Uterus (tissue), 3 donors: ENCODE measurements at regions not wholly inside any gene's neighbourhood (a gene's known extent, or its start where the extent isn't known, plus 50 kb on each side); places are given as distances from the start of the nearest gene placed in this dataset.
"Not testable (repeated sequence)": the region's sequence is repeated elsewhere in the genome, so short reads cannot be mapped to it uniquely, and the experiment has no call there.

Source experiments
- DNase-seq, 2 donors: peaks; one replicate each; pipeline ENCODE4 v3.0.0-alpha.2; 2019 to 2020
- H3K27ac ChIP-seq, 2 donors: fragments of 200-600 bp; sonication (generic); 1 replicate in 1 of 2; 2 replicates in 1 of 2; pipeline ENCODE4 v1.5.1; 2016 to 2018
- H3K27me3 ChIP-seq, 2 donors: fragments of 200-600 bp; sonication (generic); one replicate each; pipeline ENCODE4 v1.5.1; 2018 to 2019; ENCODE audit warnings: control low read depth in 1 of 2
- H3K36me3 ChIP-seq, 2 donors: fragments of 200-600 bp; sonication (generic); one replicate each; pipeline ENCODE4 v1.5.1; 2019; ENCODE audit warnings: control low read depth in 1 of 2
- H3K4me1 ChIP-seq, 2 donors: fragments of 200-600 bp; sonication (generic); one replicate each; pipeline ENCODE4 v1.5.1; 2018 to 2019; ENCODE audit warnings: control low read depth in 1 of 2
- H3K4me3 ChIP-seq, 2 donors: fragments of 200-600 bp; sonication (generic); 1 replicate in 1 of 2; 2 replicates in 1 of 2; pipeline ENCODE4 v1.5.1; 2018 to 2019; ENCODE audit warnings: mild to moderate bottlenecking in 1 of 2
- H3K9me3 ChIP-seq, 2 donors: fragments of 200-600 bp; sonication (generic); one replicate each; pipeline ENCODE4 v1.5.1; 2019; ENCODE audit warnings: control low read depth in 1 of 2
- POLR2A ChIP-seq, 2 donors: fragments of 450-650 bp; IDR thresholded peaks; one replicate each; pipeline ENCODE4 v1.6.1; 2016; ENCODE audit warnings: antibody characterized with exemption in 2 of 2, mild to moderate bottlenecking in 1 of 2, moderate library complexity in 1 of 2
- intact Hi-C: fragments of 100-400 bp; cut with DNase I; formaldehyde crosslinking; loops from one replicate; pipeline ENCODE4 v1.15.1; 2023; ENCODE audit warnings: low total_unique reads
- TF ChIP-seq, protein P1 (sequence below), 4 experiments: fragments of 200-600 bp in 2 of 4; fragments of 450-650 bp in 2 of 4; sonication (generic) in 2 of 4; IDR thresholded peaks; one replicate each; pipeline ENCODE4 v1.5.1; 2016 to 2019; ENCODE audit warnings: antibody characterized with exemption in 4 of 4, mild to moderate bottlenecking in 2 of 4, moderate library complexity in 1 of 4
- donor health status: DM: yes; HTN: yes; CAD: no.

DNA sequence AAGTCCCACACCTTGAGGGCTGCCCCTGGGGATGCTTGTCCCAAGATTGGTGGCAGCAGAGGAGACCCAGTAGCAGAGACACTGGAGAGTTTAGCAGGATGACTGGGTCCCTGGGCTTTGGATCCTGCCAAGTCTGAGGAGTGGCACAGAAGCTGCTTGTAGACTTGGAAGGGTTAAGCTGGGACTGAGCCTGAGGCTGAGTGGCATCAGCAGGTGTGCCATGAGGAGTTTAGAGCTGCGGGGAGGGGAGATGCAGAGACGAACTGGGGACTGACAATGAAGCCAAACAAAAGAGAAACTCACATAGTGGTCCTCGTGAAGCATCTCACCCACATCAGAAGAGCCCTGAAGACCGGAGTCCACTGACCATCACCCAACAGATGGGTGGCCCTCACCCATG, 329.7 kb upstream of the KLHL29 start:
- H3K4me3 ChIP-seq = no peak overlapping the region
- no peaks in the 10 kb centered on the region for H3K4me1 ChIP-seq
- no peak overlapping the region for H3K27ac ChIP-seq
- intact Hi-C loops = no loop called here
- TF ChIP-seq, protein P1, sequence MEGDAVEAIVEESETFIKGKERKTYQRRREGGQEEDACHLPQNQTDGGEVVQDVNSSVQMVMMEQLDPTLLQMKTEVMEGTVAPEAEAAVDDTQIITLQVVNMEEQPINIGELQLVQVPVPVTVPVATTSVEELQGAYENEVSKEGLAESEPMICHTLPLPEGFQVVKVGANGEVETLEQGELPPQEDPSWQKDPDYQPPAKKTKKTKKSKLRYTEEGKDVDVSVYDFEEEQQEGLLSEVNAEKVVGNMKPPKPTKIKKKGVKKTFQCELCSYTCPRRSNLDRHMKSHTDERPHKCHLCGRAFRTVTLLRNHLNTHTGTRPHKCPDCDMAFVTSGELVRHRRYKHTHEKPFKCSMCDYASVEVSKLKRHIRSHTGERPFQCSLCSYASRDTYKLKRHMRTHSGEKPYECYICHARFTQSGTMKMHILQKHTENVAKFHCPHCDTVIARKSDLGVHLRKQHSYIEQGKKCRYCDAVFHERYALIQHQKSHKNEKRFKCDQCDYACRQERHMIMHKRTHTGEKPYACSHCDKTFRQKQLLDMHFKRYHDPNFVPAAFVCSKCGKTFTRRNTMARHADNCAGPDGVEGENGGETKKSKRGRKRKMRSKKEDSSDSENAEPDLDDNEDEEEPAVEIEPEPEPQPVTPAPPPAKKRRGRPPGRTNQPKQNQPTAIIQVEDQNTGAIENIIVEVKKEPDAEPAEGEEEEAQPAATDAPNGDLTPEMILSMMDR (IDR thresholded peaks at IDR 0.05) = no peak
- TF ChIP-seq POLR2A (IDR thresholded peaks at IDR 0.05) = no peak
- DNase-seq = no peak
- H3K9me3 ChIP-seq = no peaks in the 10 kb centered on the region
- H3K27me3 ChIP-seq = no peaks in the 10 kb centered on the region
- H3K36me3 ChIP-seq = no peaks in the 10 kb centered on the region

DNA sequence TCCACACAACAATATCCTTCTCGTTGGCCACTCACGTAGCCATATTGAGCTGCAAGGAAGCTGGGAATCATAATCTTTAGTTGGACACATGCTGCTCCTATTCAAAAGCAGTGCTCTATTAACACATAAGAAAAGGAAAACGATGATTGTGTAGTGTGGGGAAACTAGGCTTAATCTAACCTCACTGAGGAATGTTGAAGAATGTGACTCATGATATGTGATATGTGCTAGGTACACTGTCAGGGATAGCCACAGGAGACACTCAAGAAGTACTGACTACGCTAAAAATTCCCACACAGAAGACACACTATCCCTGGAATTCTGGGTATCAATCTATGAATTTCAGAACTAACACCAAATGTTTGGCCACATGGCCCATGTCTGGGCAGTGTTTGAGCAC, 328.1 kb upstream of the KLHL29 start:
- H3K36me3 ChIP-seq, DNase-seq, H3K27me3 ChIP-seq, H3K9me3 ChIP-seq, H3K27ac ChIP-seq, H3K4me3 ChIP-seq, H3K4me1 ChIP-seq, intact Hi-C loops: not testable (repeated sequence)

DNA sequence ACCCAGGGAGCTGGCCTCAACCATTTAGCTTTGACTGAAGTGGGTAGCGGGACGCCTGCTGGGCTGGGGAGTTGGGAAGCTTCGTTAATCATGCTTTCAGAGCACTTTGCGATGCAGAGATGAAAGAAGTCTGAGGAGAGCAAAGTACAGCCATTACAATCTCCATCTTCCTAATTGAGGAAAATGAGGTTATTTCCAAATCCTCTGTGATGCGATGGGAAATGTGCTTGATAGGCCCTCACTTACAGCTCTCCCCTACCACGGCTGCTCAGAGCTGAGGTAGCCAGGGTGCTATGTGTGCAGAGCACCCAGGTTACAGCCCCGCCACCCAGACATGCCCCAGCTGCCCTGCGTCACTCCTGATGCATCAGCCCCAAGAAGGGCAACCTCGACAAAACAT, 326.5 kb upstream of the KLHL29 start:
- intact Hi-C loops = no loop called here
- H3K9me3 ChIP-seq = no peaks in the 10 kb centered on the region

DNA sequence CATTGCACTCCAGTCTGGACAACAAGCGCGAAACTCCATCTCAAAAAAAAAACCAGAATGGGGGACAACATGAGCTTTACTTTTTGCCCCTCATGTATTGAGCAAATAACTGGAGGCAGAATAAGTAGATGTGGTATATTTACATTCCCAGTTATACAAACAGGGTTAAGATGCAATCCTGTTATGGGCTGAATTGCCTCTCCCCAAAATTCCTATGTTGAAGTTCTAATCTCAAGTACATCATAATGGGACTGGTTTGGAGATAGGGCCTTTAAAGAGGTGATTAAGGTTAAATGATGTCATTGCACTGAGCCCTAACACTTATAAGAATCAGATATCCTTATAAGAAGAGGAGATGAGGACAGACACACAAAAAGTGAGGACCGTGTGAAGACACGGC, 319.8 kb upstream of the KLHL29 start:
- no peaks in the 10 kb centered on the region for H3K27me3 ChIP-seq
- H3K4me3 ChIP-seq = no peak overlapping the region
- no peak for TF ChIP-seq POLR2A (IDR thresholded peaks at IDR 0.05)
- TF ChIP-seq, protein P1 (IDR thresholded peaks at IDR 0.05) = no peak
- H3K9me3 ChIP-seq = no peaks in the 10 kb centered on the region
- H3K27ac ChIP-seq = no peak overlapping the region
- no peak for DNase-seq
- intact Hi-C loops = no loop called here
- H3K4me1 ChIP-seq = no peaks in the 10 kb centered on the region
- no peaks in the 10 kb centered on the region for H3K36me3 ChIP-seq

More for the DNA sequence above, 326.5 kb upstream of the KLHL29 start:
- TF ChIP-seq POLR2A (IDR thresholded peaks at IDR 0.05) = no peak
- Histone ChIP-seq H3K27me3 (no peaks in the 10 kb centered on the region), H3K27ac (no peak overlapping the region), H3K36me3 (no peaks in the 10 kb centered on the region), H3K4me3 (no peak overlapping the region), H3K4me1 (no peaks in the 10 kb centered on the region)
- DNase-seq = no peak

DNA sequence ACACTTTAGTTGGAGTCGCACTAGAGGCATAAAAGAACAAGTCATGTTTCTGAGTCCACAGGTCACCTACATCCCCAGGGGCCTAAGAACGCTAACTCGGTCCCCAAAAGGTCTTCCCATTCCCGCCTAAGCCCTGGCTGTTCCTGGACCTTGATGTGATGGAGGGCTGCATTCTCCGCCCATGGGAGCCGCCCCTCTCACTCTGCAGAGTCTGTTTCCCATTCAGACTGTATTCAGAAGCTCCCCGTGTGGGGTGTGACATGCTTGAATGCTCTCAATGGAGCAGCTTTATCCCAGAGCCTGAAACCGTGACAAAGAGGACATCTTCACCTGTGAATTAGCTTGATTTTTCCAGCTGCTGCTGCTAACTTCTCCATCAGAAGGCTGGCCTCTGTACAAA, 319.0 kb upstream of the KLHL29 start:
- H3K36me3 ChIP-seq = no peaks in the 10 kb centered on the region
- no peak overlapping the region for H3K4me3 ChIP-seq
- no peak overlapping the region for H3K27ac ChIP-seq
- no peaks in the 10 kb centered on the region for H3K9me3 ChIP-seq
- no peaks in the 10 kb centered on the region for H3K4me1 ChIP-seq
- intact Hi-C loops = no loop called here
- TF ChIP-seq POLR2A (IDR thresholded peaks at IDR 0.05) = no peak
- TF ChIP-seq, protein P1 (IDR thresholded peaks at IDR 0.05) = no peak
- DNase-seq = no peak
- no peaks in the 10 kb centered on the region for H3K27me3 ChIP-seq

DNA sequence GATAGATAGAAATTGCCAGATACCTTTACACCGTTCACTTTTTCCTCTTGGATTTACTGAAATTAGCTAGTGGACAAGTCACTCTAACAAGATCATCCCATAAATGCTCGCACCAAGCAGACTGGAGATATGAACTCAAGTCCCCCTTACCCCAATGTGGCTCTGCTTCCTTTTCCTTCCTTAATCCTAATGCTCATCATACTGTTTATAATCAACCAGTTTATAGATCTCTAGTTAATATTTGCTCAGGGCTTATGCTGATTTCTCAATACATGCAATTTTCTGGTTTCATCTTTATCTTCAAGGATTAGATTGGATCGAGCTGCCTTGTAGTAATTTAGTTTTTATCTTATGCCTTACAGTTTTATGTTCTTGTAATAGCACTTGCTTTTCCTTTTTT, 318.3 kb upstream of the KLHL29 start:
- H3K9me3 ChIP-seq = no peaks in the 10 kb centered on the region
- TF ChIP-seq, protein P1 (IDR thresholded peaks at IDR 0.05) = no peak
- TF ChIP-seq POLR2A (IDR thresholded peaks at IDR 0.05) = no peak
- no peak overlapping the region for H3K27ac ChIP-seq
- no peak for DNase-seq
- intact Hi-C loops = no loop called here
- no peaks in the 10 kb centered on the region for H3K36me3 ChIP-seq
- H3K4me1 ChIP-seq = no peaks in the 10 kb centered on the region
- H3K27me3 ChIP-seq = no peaks in the 10 kb centered on the region
- H3K4me3 ChIP-seq = no peak overlapping the region
